ENCODE measurements at regions not wholly inside any gene's neighbourhood (a gene's known extent, or its start where the extent isn't known, plus 50 kb on each side); places are given as distances from the start of the nearest gene placed in this dataset.

- peaks cover 3% of the 10 kb centered on the region for H3K27me3 ChIP-seq (ENCODE audit: control insufficient read depth, insufficient read depth, low read length)
- no peaks in the 10 kb centered on the region for H3K79me2 ChIP-seq (ENCODE audit: control insufficient read depth, insufficient read depth, low read length)
- no peak overlapping the region for H3K4me3 ChIP-seq (replicated peaks in 1 of 4; ENCODE audit: control extremely low read depth in 1 of 4, insufficient read depth in 1 of 4, low read depth in 3 of 4, low read length in 4 of 4)
- no peaks in the 10 kb centered on the region for H3K4me1 ChIP-seq (ENCODE audit: control insufficient read depth, extremely low read depth, insufficient read depth, low read length)
- H3K27ac ChIP-seq (ENCODE audit: insufficient read depth, low read length), result no peak overlapping the region
- DNase-seq (ENCODE audit: low read depth in 2 of 2), result no peak
- H3K9me3 ChIP-seq (ENCODE audit: control insufficient read depth, insufficient read depth, low read depth, low read length), result no peaks in the 10 kb centered on the region
- no peak overlapping the region for H3K9ac ChIP-seq (ENCODE audit: insufficient read depth, low read length)
- H3K36me3 ChIP-seq (ENCODE audit: control insufficient read depth, insufficient read depth, low read length), result no peaks in the 10 kb centered on the region
- H4K20me1 ChIP-seq (ENCODE audit: control insufficient read depth, extremely low read depth, insufficient read depth, low read length), result no peaks in the 10 kb centered on the region
- TF ChIP-seq EZH2 (IDR thresholded peaks at IDR 0.05; ENCODE audit: low read length, missing control alignments) (no peak), CTCF (conservative IDR thresholded peaks at IDR 0.05 in 1 of 2, IDR thresholded peaks at IDR 0.05 in 1 of 2; ENCODE audit: low read depth in 1 of 2, low read length in 2 of 2) (no peak)
- H3K4me2 ChIP-seq (ENCODE audit: extremely low read depth, insufficient read depth, low read length), result no peak overlapping the region
- H2AFZ ChIP-seq (ENCODE audit: low read length), result no peak overlapping the region
These were observed 101.4 kb downstream of the SYF2 start for GRCh38 chr1:25130895-25131294.

GRCh38 chr1:25129380-25129779 is 102.9 kb downstream of the SYF2 start:
- Histone ChIP-seq H3K27ac (ENCODE audit: insufficient read depth, low read length) (no peak overlapping the region), H3K4me2 (ENCODE audit: extremely low read depth, insufficient read depth, low read length) (no peak overlapping the region), H3K9ac (ENCODE audit: insufficient read depth, low read length) (no peak overlapping the region), H3K36me3 (ENCODE audit: control insufficient read depth, insufficient read depth, low read length) (no peaks in the 10 kb centered on the region), H3K4me3 (replicated peaks in 1 of 4; ENCODE audit: control extremely low read depth in 1 of 4, insufficient read depth in 1 of 4, low read depth in 3 of 4, low read length in 4 of 4) (no peak overlapping the region), H3K27me3 (ENCODE audit: control insufficient read depth, insufficient read depth, low read length) (peaks cover 3% of the 10 kb centered on the region), H3K9me3 (ENCODE audit: control insufficient read depth, insufficient read depth, low read depth, low read length) (no peaks in the 10 kb centered on the region), H4K20me1 (ENCODE audit: control insufficient read depth, extremely low read depth, insufficient read depth, low read length) (no peaks in the 10 kb centered on the region), H2AFZ (ENCODE audit: low read length) (no peak overlapping the region), H3K4me1 (ENCODE audit: control insufficient read depth, extremely low read depth, insufficient read depth, low read length) (no peaks in the 10 kb centered on the region), H3K79me2 (ENCODE audit: control insufficient read depth, insufficient read depth, low read length) (no peaks in the 10 kb centered on the region)
- DNase-seq (ENCODE audit: low read depth in 2 of 2), result no peak
- no peak for TF ChIP-seq CTCF (conservative IDR thresholded peaks at IDR 0.05 in 1 of 2, IDR thresholded peaks at IDR 0.05 in 1 of 2; ENCODE audit: low read depth in 1 of 2, low read length in 2 of 2)
- no peak for TF ChIP-seq EZH2 (IDR thresholded peaks at IDR 0.05; ENCODE audit: low read length, missing control alignments)

GRCh38 chr1:25128121-25128621 is 104.1 kb downstream of the SYF2 start:
- H3K4me1 ChIP-seq (ENCODE audit: control insufficient read depth, extremely low read depth, insufficient read depth, low read length), result no peaks in the 10 kb centered on the region
- H3K79me2 ChIP-seq (ENCODE audit: control insufficient read depth, insufficient read depth, low read length), result no peaks in the 10 kb centered on the region
- TF ChIP-seq CTCF (conservative IDR thresholded peaks at IDR 0.05 in 1 of 2, IDR thresholded peaks at IDR 0.05 in 1 of 2; ENCODE audit: low read depth in 1 of 2, low read length in 2 of 2) (no peak), EZH2 (IDR thresholded peaks at IDR 0.05; ENCODE audit: low read length, missing control alignments) (no peak)
- no peak overlapping the region for H3K9ac ChIP-seq (ENCODE audit: insufficient read depth, low read length)
- H3K4me3 ChIP-seq (replicated peaks in 1 of 4; ENCODE audit: control extremely low read depth in 1 of 4, insufficient read depth in 1 of 4, low read depth in 3 of 4, low read length in 4 of 4), result no peak overlapping the region
- no peak overlapping the region for H3K4me2 ChIP-seq (ENCODE audit: extremely low read depth, insufficient read depth, low read length)
- H2AFZ ChIP-seq (ENCODE audit: low read length), result no peak overlapping the region
- H3K27me3 ChIP-seq (ENCODE audit: control insufficient read depth, insufficient read depth, low read length), result peaks cover 3% of the 10 kb centered on the region
- DNase-seq (ENCODE audit: low read depth in 2 of 2), result no peak
- no peak overlapping the region for H3K27ac ChIP-seq (ENCODE audit: insufficient read depth, low read length)
- H4K20me1 ChIP-seq (ENCODE audit: control insufficient read depth, extremely low read depth, insufficient read depth, low read length), result no peaks in the 10 kb centered on the region
- no peaks in the 10 kb centered on the region for H3K9me3 ChIP-seq (ENCODE audit: control insufficient read depth, insufficient read depth, low read depth, low read length)
- H3K36me3 ChIP-seq (ENCODE audit: control insufficient read depth, insufficient read depth, low read length), result no peaks in the 10 kb centered on the region
